Stimulated activated effector memory CD8-positive, alpha-beta T cell treated with anti-CD3 and anti-CD28 coated beads, Interleukin-12 subunit alpha, Interleukin-12 subunit beta, amount 100 ng/mL, for 72 hours (primary cell): ENCODE measurements at regions not wholly inside any gene's neighbourhood (a gene's known extent, or its start where the extent isn't known, plus 50 kb on each side); places are given as distances from the start of the nearest gene placed in this dataset.
A peak's percentile ranks its signal among the peaks of the same experiment; 100 is the strongest.

Experiments
- ATAC-seq: fragments of 150-1000 bp; cut with Tn5 transposase; 2 replicates; pipeline ENCODE4 v1.10.0; 2021
- DNase-seq, 2 donors: peaks; one replicate each; pipeline ENCODE4 v3.0.0; 2021 to 2022; ENCODE audit warnings: low spot score in 2 of 2
- H3K27ac Mint-ChIP-seq: one replicate; pipeline ENCODE4 v1.8.0; 2022; ENCODE audit warnings: mild to moderate bottlenecking, mixed read lengths
- H3K36me3 Mint-ChIP-seq: one replicate; pipeline ENCODE4 v1.8.0; 2022; ENCODE audit warnings: mild to moderate bottlenecking, mixed read lengths
- H3K4me1 Mint-ChIP-seq: one replicate; pipeline ENCODE4 v1.8.0; 2022; ENCODE audit warnings: mixed read lengths
- H3K4me3 Mint-ChIP-seq: one replicate; pipeline ENCODE4 v1.8.0; 2022; ENCODE audit warnings: mild to moderate bottlenecking, mixed read lengths
- H3K9me3 Mint-ChIP-seq: one replicate; pipeline ENCODE4 v1.8.0; 2022; ENCODE audit warnings: mixed read lengths

DNA sequence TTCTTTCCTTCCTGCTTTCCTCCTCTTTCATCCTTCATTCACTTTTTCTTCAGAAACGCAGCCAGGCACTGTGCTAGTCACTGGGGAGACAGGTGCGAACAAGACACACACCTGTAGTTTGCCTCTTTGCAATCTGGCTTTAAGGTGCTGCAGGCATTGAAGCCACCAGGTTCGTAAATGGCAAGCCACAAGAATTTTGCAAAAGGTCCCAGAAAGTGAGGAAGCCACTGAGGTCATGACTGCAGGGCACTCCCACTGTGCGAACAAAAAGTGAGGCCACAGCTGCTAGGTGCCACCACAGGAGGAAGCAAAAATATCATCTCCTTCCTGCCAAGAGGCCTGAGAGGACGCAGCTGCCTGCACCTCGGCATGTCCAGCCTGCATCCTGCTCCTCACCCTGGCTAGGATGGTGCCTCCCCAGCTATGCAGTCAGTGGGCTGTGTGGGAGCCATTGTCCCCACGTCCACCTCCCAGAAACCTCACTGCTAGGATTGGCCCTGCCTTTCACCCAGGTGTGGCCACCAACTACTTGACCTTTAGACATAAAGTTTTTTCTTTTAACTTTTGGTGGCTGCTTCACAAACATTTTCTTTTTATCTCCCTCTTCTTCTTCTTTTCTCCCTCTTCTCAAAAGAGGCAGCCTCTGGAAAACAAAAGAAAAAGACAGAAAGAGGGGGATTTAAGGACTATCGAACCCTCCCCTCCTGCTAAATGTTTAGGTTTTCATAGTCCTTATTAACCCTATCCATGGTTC, 230.8 kb downstream of the BCAS1 start:
- peak overlapping the region; percentile 34 for H3K4me3 Mint-ChIP-seq
- DNase-seq (peak; percentile 11 to 71), ATAC-seq (peak; percentile 57)
- H3K4me1 Mint-ChIP-seq: peaks cover 69% of the 10 kb centered on the region
- peak overlapping the region; percentile 35 for H3K27ac Mint-ChIP-seq
- peaks cover 6% of the 10 kb centered on the region for H3K36me3 Mint-ChIP-seq
- peaks cover 4% of the 10 kb centered on the region for H3K9me3 Mint-ChIP-seq

GRCh38 chr20:53838311-53838868, 232.0 kb downstream of the BCAS1 start:
- peaks cover 72% of the 10 kb centered on the region for H3K4me1 Mint-ChIP-seq
- peak overlapping the region; percentile 34 for H3K4me3 Mint-ChIP-seq
- H3K9me3 Mint-ChIP-seq: peaks cover 4% of the 10 kb centered on the region
- H3K36me3 Mint-ChIP-seq: peaks cover 6% of the 10 kb centered on the region
- H3K27ac Mint-ChIP-seq: peak overlapping the region; percentile 40
- no peak for ATAC-seq
- DNase-seq: no peak

DNA sequence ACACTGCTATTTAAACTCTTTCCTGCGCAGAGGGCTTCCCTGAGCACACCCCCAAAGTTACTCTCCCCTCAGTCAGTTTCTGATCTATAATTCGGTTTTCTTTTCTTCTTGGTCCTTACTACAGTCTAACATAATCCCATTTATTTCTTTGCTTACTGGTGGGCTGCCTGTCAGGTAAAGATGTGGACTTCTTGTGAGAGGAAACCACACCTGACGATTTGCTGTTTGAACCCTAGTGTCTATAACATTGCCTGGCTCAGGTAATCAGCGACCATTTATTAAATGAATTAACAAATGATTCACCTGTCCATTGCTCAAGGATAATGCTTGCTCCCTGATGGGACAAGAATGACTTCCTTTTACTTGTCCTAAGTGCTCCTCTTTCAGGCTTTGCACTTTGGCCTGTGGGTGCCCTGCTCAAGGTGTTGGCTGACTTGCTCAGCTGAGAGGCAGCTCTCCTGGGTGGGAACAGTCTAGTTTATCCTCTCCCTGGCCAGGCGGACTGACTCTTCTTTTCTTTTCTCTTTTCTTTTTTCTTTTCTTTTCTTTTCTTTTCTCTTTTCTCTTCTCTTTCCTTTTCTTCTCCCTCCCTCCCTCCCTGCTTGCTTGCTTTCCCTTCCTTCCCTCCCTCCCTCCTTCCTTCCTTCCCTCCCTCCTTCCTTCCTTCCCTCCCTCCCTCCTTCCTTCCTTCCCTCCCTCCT, 233.1 kb downstream of the BCAS1 start:
- Mint-ChIP-seq H3K4me3 (no peak overlapping the region), H3K36me3 (peaks cover 6% of the 10 kb centered on the region), H3K4me1 (peaks cover 62% of the 10 kb centered on the region), H3K27ac (peak overlapping the region; percentile 90), H3K9me3 (peaks cover 5% of the 10 kb centered on the region)
- ATAC-seq: no peak
- DNase-seq: no peak

DNA sequence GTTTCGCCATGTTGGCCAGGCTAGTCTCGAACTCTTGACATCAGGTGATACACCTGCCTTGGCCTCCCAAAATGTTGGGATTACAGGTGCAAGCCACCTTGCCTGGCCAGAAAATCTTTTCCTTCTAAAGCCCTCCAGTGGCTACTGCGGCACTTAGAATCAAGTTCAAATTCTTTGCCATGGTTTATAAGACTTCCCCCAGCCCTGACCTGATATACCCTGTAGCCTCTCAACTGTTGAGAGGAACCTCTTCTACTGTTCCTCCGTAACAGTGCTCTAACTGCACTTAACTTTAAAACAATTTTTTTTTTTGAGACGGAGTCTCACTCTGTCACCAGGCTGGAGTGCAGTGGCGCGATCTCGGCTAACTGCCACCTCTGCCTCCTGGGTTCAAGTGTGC, 235.6 kb downstream of the BCAS1 start:
- H3K27ac Mint-ChIP-seq: peak overlapping the region; percentile 82
- ATAC-seq: no peak
- peak overlapping the region; percentile 56 for H3K4me3 Mint-ChIP-seq
- DNase-seq: no peak
- H3K9me3 Mint-ChIP-seq: peaks cover 7% of the 10 kb centered on the region
- H3K4me1 Mint-ChIP-seq: peaks cover 48% of the 10 kb centered on the region
- peaks cover 6% of the 10 kb centered on the region for H3K36me3 Mint-ChIP-seq

DNA sequence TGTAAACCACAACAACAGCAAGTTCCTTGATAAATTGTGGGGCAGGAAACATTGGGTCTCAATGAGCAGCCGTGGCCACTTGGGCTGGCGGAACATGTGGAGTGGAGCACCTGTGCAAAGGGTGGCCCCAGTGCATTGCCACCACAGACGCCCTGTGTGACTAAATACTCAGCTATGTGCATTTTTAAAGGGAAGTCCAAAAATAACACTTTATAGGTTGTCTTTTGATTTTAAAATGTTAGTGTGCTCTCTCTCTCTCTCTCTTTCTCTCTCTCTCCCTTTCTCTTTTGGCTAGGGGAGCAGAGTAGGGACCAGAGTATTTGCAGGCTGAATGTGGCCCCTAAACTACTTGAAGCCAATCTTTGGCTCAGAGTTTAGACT, 236.3 kb downstream of the BCAS1 start:
- Mint-ChIP-seq H3K9me3 (peaks cover 7% of the 10 kb centered on the region), H3K27ac (no peak overlapping the region), H3K4me1 (peaks cover 48% of the 10 kb centered on the region), H3K36me3 (peaks cover 6% of the 10 kb centered on the region), H3K4me3 (no peak overlapping the region)
- no peak for DNase-seq
- ATAC-seq: no peak

DNA sequence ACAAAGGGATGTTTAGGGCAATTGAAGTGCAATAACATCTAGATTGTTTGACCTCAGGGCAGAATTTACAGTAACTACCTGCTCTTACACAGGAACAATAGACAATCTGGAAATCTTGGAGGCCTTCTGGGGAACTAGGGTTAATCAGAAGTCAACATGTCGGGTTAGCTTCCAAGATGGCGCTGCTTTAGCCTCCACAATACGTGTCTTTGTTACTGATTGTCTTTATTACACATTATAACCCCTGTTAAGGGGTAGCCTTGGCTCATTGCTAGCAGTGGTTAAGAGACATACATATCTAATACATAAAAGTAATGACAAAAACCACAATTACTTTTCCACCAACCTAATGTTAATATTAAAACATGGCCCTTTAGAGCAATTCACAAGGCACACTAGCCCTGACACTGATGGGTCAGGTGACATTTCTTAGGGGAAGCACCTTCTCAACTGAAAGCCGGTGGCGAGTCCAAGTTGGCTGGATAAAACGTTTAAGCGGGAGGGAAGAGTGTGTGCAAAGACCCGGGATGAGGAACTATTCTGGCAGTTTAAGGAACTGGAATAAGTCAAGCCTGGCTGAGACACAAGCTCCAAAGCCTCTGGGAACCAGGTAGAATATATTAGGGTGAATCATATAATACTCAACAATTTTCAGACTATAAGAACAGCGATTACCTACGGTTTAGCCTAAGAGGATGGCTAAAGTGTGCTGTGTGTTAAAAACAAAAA, 236.9 kb downstream of the BCAS1 start:
- Mint-ChIP-seq H3K36me3 (peaks cover 6% of the 10 kb centered on the region), H3K4me3 (no peak overlapping the region), H3K9me3 (peaks cover 7% of the 10 kb centered on the region), H3K4me1 (peaks cover 53% of the 10 kb centered on the region), H3K27ac (no peak overlapping the region)
- DNase-seq: no peak
- ATAC-seq: no peak

GRCh38 chr20:53832499-53832898, 237.9 kb downstream of the BCAS1 start:
- no peak overlapping the region for H3K27ac Mint-ChIP-seq
- H3K4me3 Mint-ChIP-seq: no peak overlapping the region
- H3K4me1 Mint-ChIP-seq: peaks cover 54% of the 10 kb centered on the region
- peaks cover 3% of the 10 kb centered on the region for H3K9me3 Mint-ChIP-seq
- DNase-seq: no peak
- peaks cover under 1% of the 10 kb centered on the region for H3K36me3 Mint-ChIP-seq
- no peak for ATAC-seq

DNA sequence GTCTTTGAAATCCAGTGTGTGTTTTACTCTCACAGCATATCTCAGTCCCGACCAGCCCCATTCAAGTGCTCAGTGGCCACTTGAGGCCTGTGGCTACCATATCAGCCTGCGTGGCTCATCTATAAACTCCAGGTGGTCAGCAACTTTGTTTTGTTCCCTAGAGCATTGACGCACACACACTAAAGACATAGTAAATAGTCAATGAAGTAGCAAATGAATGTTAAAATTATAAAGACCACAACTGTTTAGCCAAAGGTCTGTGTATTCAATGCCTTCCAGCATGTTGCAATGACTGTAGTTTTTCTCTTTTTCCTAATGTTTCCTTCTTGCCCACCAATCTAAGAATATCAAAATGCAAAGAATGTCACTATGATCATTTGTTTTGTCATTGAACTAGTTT, 238.2 kb upstream of the ZNF217 start:
- Mint-ChIP-seq H3K36me3 (no peaks in the 10 kb centered on the region), H3K4me1 (peaks cover 49% of the 10 kb centered on the region), H3K4me3 (no peak overlapping the region), H3K27ac (no peak overlapping the region), H3K9me3 (peaks cover 3% of the 10 kb centered on the region)
- no peak for ATAC-seq
- DNase-seq: no peak

DNA sequence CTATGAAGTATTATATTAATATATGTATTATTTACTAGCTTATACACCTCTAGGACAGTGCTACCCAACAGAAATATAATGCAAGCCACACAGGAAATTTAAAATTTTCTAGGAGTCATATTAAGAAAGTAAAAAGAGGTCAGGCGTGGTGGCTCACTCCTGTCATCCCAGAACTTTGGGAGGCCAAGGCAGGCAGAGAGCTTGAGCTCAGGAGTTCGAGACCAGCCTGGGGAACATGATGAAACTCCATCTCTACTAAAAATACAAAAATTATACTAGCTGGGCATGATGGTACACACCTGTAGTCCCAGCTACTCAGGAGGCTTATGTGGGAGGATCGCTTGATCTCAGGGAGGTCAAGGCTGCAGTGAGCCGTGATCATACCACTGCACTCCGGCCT, 237.6 kb upstream of the ZNF217 start:
- Mint-ChIP-seq H3K9me3 (peaks cover 3% of the 10 kb centered on the region), H3K36me3 (no peaks in the 10 kb centered on the region), H3K4me3 (no peak overlapping the region), H3K4me1 (peaks cover 49% of the 10 kb centered on the region), H3K27ac (peak overlapping the region; percentile 56)
- DNase-seq (no peak), ATAC-seq (no peak)

DNA sequence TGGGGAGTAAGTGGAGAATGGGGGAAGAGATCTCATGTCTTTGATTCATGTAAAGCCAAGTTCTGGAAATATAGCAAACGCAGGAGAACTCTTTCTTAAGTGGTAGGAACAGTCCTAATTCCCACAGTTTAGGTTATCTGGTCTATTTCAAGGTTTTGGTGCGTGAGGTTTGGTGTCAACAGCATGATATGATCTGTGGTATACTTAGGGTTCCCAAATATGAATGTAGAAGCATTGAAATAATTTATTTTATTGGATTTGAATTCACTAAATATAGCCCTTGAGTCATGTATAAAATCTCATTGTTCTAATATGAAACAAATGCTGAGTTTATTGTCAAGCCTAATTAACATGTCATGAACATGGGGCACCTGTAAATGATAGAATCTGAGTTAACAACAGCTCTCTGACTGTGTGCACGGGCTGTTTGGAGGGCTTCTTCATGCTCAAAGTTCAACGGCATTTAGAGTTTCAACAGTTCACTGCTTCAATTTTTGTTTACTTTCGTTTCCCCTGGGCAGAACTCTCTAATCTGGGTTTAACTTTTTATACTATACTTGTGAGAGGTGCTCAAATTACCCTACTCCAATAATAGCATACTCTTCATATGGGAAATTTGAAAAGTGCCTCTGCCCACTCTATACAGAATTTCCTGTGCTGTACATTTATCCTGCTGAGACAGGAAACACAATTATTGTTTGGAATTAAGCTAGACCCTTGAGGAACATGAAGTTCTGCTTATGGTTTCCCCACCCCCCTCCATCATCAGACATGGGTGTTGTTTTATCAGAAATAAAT, 236.3 kb upstream of the ZNF217 start:
- Mint-ChIP-seq H3K9me3 (peaks cover 3% of the 10 kb centered on the region), H3K36me3 (no peaks in the 10 kb centered on the region), H3K4me3 (peak overlapping the region; percentile 68), H3K4me1 (peaks cover 40% of the 10 kb centered on the region), H3K27ac (peak overlapping the region; percentile 96)
- no peak for ATAC-seq
- no peak for DNase-seq

DNA sequence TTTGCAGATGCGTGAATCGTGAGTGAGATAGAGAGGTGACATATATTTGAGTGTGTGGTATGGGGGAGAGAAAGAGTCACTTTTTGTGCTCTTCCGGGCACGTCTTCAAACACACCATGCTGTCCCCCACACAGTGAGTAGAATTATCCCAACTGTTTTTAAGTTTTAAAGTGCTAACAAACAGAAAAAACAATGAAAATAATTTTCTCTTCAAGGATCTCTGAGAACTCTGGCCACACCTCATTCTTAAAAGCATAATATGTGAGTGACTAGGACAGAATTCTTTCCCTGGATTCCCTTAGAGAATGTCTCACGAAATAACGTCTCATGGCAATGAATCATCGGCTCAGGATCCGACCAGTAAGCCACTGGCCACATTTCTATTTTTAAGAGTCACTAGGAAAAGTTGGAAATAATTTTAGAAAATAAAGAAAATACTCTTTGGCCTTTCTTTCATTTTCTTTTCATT, 235.7 kb upstream of the ZNF217 start:
- Mint-ChIP-seq H3K4me1 (peaks cover 34% of the 10 kb centered on the region), H3K4me3 (peak overlapping the region; percentile 68), H3K9me3 (peaks cover 3% of the 10 kb centered on the region), H3K36me3 (no peaks in the 10 kb centered on the region), H3K27ac (peak overlapping the region; percentile 96)
- ATAC-seq (peak; percentile 94), DNase-seq (no peak)

DNA sequence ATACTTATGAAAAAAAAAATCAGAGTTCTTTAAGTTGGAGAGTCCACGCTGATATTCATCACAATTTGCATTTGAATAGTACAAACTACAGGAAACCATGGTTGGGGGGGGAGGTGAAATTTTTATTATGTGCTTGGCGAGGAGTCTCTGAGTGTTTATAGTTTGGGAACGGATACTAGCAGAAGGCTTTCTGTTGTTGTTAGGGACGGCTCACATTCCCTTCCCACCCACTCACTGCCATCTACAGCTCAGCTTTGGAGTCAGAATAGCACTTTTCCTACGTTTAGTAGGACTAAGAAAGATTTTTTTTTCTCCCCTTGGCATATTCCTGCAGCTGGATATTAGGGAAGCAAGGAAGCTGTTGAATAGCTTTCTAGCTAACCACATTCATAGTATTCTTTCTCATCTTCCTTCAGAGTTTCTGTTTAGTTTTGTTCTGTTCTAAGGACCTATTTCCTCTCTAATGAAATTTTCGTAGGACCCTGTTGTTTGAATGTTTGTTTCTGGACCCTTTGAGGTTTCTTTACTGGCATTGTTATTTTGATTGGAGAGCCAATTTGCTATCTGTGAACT, 235.1 kb upstream of the ZNF217 start:
- Mint-ChIP-seq H3K27ac (peak overlapping the region; percentile 96), H3K9me3 (peaks cover 3% of the 10 kb centered on the region), H3K4me1 (peaks cover 29% of the 10 kb centered on the region), H3K36me3 (no peaks in the 10 kb centered on the region), H3K4me3 (peak overlapping the region; percentile 68)
- ATAC-seq: no peak
- no peak for DNase-seq

DNA sequence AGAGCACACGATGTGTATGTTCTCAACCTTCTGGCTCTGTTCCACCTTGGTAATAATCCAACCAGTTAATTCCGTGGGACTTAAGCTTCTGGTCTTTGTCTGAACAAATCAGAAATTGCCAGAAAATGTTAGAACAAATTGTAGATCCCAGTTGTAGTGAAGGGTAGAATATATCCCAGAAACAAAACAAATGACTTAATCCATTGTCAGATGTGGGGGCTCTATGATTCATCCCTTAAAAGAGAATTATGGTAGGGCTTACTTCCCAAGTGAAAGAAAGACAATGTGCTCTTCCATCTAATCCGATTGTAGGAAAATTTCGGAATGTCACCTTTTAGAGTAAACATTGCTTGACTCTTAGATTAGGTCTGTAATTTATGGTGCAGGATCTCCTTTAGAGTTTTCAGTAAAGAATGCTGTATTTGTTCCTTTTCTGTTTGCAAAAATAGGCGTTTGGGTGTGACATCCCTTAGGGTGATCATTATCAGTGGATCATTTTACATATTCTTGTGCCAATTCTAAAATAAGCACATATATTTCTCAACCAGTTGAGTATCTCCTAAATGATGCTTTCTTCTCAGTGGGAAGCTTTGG, 234.5 kb upstream of the ZNF217 start:
- peak overlapping the region; percentile 68 for H3K4me3 Mint-ChIP-seq
- peak overlapping the region; percentile 96 for H3K27ac Mint-ChIP-seq
- H3K36me3 Mint-ChIP-seq: no peaks in the 10 kb centered on the region
- peaks cover 26% of the 10 kb centered on the region for H3K4me1 Mint-ChIP-seq
- peaks cover 3% of the 10 kb centered on the region for H3K9me3 Mint-ChIP-seq
- no peak for DNase-seq
- no peak for ATAC-seq
